Natural killer cell treated with Interleukin-12 subunit alpha and Interleukin-12 subunit beta and Interleukin-15 and Interleukin-18, amount 100 ng/mL, for 72 hours (primary cell): ENCODE measurements at regions not wholly inside any gene's neighbourhood (a gene's known extent, or its start where the extent isn't known, plus 50 kb on each side); places are given as distances from the start of the nearest gene placed in this dataset.

Source experiments
- ATAC-seq, 2 donors: fragments of 150-1000 bp; cut with Tn5 transposase in 1 of 2; sonication (Bioruptor Pico), chemical (Tn5 transposase) in 1 of 2; 2 replicates each; pipeline ENCODE4 v1.10.0; 2021
- DNase-seq: peaks from one replicate; pipeline ENCODE4 v3.0.0; 2022; ENCODE audit warnings: low spot score
- H3K27ac Mint-ChIP-seq, 2 donors: 1 replicate in 1 of 2; 2 replicates in 1 of 2; pipeline ENCODE4 v1.8.0; 2022; ENCODE audit warnings: mixed read lengths in 2 of 2, mild to moderate bottlenecking in 1 of 2, moderate library complexity in 1 of 2
- H3K27me3 Mint-ChIP-seq, 2 donors: 1 replicate in 1 of 2; 2 replicates in 1 of 2; pipeline ENCODE4 v1.8.0; 2022; ENCODE audit warnings: mixed read lengths in 2 of 2
- H3K36me3 Mint-ChIP-seq: one replicate; pipeline ENCODE4 v1.8.0; 2022; ENCODE audit warnings: mixed read lengths
- H3K4me1 Mint-ChIP-seq, 2 donors: 1 replicate in 1 of 2; 2 replicates in 1 of 2; pipeline ENCODE4 v1.8.0; 2022; ENCODE audit warnings: low read depth in 2 of 2, mixed read lengths in 2 of 2, mild to moderate bottlenecking in 1 of 2
- H3K4me3 Mint-ChIP-seq: one replicate; pipeline ENCODE4 v1.8.0; 2022; ENCODE audit warnings: mixed read lengths
- H3K9me3 Mint-ChIP-seq: 2 replicates; pipeline ENCODE4 v1.8.0; 2022; ENCODE audit warnings: mixed read lengths

DNA sequence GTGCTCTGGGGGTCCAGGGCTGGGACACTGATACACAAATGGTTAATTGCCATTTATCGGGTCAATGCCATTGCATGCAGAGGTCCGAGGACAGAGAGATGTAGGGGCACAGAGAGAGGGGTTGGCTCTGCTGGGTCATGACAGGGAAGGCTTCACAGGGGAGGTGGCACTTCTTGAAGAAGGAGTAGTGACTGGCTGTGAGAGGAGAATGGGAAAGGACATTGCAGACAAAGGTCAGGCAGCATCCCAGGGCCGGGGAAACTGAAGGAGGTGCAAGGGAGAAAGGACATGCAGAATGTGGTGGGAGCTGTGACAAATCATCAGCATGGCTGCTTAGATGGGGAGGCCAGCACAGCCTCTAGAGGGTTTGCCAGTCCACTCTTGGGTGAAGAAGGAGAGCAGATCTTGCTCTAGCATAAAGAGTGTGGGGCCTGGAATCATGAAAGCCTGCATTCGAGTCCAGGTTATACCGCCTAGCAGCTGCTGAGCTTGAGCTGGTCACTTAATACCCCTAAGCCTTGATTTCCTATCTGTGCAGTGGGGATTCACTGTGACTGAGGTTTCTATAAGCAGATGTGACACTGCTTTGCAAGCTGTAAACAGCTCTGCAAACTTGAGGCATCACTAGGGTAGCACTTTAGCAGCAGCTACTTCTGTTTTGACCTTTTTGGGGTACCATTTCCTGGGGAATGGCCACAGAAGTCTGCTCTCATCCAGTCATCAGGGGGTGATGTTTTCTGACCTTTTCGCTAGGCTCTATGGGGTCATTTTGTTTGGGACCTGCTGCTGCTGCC lies 59.2 kb upstream of the EPS8L3 start:
- peak overlapping the region; percentile 3 to 86 for H3K27ac Mint-ChIP-seq
- peaks cover 20 to 49% of the 10 kb centered on the region in 2 donors for H3K4me1 Mint-ChIP-seq

DNA sequence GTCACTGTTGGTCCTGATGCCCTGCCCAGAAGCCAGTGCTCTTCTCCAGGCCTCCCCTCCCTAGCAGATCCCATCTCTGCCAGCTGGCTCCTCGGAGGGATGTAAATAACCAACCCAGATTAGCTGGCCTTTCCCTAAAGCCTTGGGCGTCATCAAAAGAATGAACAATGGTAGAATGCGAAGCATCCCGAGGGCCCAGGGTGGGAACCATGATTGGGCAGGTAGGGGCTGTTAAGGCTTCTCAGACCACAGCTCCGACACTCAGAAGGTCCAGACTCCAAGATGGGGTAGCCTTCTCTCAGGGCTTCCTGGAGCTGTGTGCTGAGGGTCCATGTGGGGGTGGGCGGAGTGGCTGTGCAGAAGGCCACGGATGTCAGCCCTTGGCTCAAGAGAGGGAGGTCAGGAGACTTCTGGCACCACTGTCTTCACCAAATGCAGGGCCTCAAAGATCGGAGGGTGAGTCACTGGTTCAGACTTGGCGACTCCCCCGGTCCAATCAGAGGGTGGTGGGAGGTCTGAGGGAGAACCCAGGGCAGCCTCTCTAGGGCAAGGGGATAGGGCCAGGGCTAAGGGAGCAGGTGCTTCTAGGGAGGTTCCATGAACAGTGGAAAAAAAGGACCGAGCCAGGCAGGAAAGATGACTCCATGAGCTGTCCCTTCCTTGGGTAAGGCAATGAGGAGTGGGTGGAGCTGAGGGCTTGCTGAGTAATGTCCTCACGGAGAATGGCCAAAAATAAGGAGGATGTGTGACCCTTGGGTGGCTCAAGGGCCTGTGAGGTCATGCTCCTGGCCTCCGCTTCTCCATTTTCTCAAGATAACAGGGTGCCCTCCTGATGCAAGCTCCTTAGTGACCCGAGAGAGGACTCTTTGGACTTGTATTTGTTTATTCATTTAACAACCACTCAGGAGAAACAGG lies 58.4 kb upstream of the EPS8L3 start:
- Mint-ChIP-seq H3K36me3 (no peaks in the 10 kb centered on the region), H3K27me3 (peaks cover 0 to 10% of the 10 kb centered on the region in 2 donors), H3K9me3 (no peaks in the 10 kb centered on the region), H3K27ac (peak overlapping the region; percentile 59 to 86), H3K4me3 (peak overlapping the region; percentile 82), H3K4me1 (peaks cover 20 to 49% of the 10 kb centered on the region in 2 donors)
- DNase-seq, result no peak
- ATAC-seq, result no peak

More for the DNA sequence above, 59.2 kb upstream of the EPS8L3 start:
- Mint-ChIP-seq H3K9me3 (no peaks in the 10 kb centered on the region), H3K4me3 (peak overlapping the region; percentile 82), H3K36me3 (no peaks in the 10 kb centered on the region), H3K27me3 (peaks cover 0 to 10% of the 10 kb centered on the region in 2 donors)
- ATAC-seq, result peak in 1 of 2 donors; percentile 64
- no peak for DNase-seq

DNA sequence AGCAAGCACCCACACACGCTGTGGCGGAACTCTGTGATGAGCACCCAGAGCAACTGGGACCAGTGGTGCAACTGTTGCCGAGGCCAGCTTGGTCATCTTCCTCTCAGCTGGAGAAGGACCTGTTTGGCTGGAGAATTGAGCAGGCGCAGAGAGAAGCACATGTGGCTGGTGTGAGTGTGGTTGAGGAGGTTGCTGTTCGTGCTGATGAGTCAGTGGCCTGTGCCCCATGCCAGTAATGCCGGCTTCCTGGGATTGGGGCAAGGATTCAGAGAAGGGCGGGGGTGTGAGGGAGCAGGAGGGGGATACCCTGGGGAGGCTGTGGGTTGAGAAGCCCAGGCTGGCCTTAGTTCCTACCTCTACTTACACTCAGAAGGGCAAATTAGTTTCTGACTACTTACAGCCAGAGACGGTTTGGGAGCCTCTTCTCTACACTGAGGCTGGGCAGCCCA lies 57.5 kb upstream of the EPS8L3 start:
- H3K27me3 Mint-ChIP-seq, result peaks cover 0 to 10% of the 10 kb centered on the region in 2 donors
- H3K27ac Mint-ChIP-seq, result peak overlapping the region in 1 of 2 donors; percentile 86
- H3K4me3 Mint-ChIP-seq, result peak overlapping the region; percentile 58
- peak; percentile 55 to 73 for ATAC-seq
- H3K4me1 Mint-ChIP-seq, result peaks cover 20 to 47% of the 10 kb centered on the region in 2 donors
- no peak for DNase-seq
- H3K9me3 Mint-ChIP-seq, result no peaks in the 10 kb centered on the region
- no peaks in the 10 kb centered on the region for H3K36me3 Mint-ChIP-seq

DNA sequence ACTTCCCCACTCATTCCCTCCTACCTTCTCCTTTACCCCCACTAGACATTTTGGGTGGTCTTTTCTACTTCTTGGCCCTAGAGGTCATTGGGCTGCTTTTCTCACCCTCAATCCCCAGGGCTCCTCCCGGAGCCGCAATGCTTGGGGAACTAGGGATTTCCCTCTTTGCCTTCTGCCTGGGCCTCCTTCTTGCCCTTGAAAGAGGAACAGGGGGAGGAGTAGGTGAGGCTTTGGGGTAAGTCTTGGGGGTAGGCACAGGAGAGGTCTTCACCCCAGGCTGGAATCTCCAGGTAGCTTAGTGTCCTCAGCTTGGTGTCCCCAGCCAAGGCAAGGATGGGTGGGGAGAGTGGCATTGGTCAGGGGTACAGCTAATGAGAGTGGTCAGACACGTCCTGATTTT lies 56.2 kb upstream of the EPS8L3 start:
- no peak overlapping the region for H3K4me3 Mint-ChIP-seq
- H3K4me1 Mint-ChIP-seq, result peaks cover 13 to 39% of the 10 kb centered on the region in 2 donors
- peaks cover 0 to 10% of the 10 kb centered on the region in 2 donors for H3K27me3 Mint-ChIP-seq
- DNase-seq (no peak), ATAC-seq (no peak)
- H3K9me3 Mint-ChIP-seq, result no peaks in the 10 kb centered on the region
- no peaks in the 10 kb centered on the region for H3K36me3 Mint-ChIP-seq
- no peak overlapping the region for H3K27ac Mint-ChIP-seq

DNA sequence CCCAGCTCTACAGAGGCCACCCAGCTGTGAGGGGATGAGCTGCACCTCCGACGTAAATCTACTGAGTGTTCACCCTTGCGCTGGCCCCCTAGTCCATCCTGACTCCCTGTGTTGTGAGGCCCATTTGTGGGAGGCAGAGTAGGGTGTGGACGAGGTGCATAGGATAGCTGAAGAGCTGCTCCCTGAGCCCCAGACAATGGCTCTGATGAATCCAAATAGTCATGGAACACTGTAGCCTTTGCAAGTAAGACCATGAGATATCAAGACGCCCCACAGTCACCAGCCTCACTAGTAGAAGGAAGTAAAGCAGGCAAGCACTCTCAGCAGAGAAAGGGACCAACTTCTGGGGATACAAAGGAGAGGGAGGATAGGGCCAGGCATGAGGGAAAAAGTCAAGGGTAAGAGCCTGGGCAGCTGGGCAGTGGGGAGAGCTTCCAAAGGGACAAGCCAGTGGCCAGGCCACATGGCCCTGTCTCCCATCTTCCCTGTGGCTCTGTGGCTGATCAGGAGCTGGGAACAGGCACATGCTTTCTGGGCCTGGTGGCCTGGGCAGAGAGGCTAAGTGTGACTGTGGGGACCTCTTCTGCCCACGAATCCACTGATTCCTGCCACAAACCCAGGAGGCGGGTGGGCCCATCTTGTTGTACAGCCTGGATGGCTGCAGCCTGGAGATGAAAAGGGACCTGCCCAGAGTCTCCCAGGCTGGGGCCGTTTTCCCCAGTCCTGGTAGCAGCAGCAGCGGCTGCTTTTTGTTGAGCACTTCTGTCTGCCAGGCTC lies 55.5 kb upstream of the EPS8L3 start:
- Mint-ChIP-seq H3K27ac (no peak overlapping the region), H3K9me3 (no peaks in the 10 kb centered on the region), H3K4me3 (no peak overlapping the region), H3K27me3 (peaks cover 0 to 7% of the 10 kb centered on the region in 2 donors), H3K4me1 (peaks cover 13 to 32% of the 10 kb centered on the region in 2 donors), H3K36me3 (no peaks in the 10 kb centered on the region)
- DNase-seq (no peak), ATAC-seq (no peak)

DNA sequence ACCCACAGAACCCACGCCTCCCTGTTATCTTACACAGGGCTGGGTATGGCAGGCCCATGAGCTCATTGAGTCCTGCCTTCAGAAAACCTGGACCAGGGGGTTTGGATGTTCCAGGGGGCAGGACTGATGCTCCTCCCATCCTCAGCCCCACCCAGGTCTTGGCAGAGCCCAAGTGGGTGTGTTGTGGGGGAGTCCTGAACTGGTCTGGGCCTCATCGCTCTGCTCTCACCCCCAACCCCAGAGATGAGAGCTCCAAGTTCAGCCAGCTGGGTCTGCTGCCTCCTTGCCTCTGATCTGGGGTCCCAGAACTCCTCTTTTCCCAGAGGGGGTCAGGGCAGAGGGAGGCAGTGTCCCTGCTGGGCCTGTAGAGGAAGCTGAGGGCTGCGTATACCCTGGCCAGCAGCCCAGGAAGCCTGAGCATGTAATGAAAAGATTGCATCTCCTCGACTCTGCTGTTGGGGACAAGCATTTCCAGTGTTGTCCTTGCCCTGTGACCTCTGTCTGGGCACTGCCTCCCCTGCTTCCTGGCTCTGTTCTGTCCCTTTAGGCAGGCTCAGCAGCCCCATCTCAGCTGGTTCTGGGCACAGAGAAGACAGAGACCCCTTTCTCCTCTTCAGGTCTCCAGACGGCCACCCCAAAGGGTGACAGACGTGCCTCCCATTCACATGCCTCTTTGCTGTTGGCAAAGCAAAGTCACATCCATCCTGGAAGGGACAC lies 54.7 kb upstream of the EPS8L3 start:
- peaks cover under 1 to 7% of the 10 kb centered on the region in 2 donors for H3K27me3 Mint-ChIP-seq
- no peaks in the 10 kb centered on the region for H3K36me3 Mint-ChIP-seq
- DNase-seq (no peak), ATAC-seq (no peak)
- H3K9me3 Mint-ChIP-seq, result no peaks in the 10 kb centered on the region
- H3K4me3 Mint-ChIP-seq, result no peak overlapping the region
- no peak overlapping the region for H3K27ac Mint-ChIP-seq
- H3K4me1 Mint-ChIP-seq, result peaks cover 13 to 26% of the 10 kb centered on the region in 2 donors

DNA sequence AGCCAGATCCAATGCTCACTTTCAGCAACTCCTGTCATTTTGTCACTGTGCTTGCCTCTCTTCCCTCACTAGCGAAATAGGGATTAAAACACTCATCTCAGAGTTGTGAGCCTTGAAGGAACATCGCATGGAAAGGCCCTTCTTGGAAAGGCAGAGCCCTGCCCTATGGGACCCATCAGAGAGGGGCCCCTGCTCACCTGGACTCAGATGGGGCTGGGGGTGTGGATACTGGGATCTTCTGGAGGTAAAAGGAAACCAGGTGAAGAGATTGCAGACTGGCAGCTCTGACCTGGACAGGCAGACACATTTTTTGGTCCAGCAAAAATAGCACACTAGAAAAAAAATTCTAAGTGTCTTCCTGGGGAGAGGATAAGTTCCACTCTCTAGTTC lies 54.2 kb upstream of the EPS8L3 start:
- ATAC-seq (no peak), DNase-seq (no peak)
- no peaks in the 10 kb centered on the region for H3K9me3 Mint-ChIP-seq
- no peaks in the 10 kb centered on the region for H3K36me3 Mint-ChIP-seq
- H3K4me1 Mint-ChIP-seq, result peaks cover 12 to 20% of the 10 kb centered on the region in 2 donors
- peaks cover 5 to 9% of the 10 kb centered on the region in 2 donors for H3K27me3 Mint-ChIP-seq
- H3K27ac Mint-ChIP-seq, result no peak overlapping the region
- no peak overlapping the region for H3K4me3 Mint-ChIP-seq

DNA sequence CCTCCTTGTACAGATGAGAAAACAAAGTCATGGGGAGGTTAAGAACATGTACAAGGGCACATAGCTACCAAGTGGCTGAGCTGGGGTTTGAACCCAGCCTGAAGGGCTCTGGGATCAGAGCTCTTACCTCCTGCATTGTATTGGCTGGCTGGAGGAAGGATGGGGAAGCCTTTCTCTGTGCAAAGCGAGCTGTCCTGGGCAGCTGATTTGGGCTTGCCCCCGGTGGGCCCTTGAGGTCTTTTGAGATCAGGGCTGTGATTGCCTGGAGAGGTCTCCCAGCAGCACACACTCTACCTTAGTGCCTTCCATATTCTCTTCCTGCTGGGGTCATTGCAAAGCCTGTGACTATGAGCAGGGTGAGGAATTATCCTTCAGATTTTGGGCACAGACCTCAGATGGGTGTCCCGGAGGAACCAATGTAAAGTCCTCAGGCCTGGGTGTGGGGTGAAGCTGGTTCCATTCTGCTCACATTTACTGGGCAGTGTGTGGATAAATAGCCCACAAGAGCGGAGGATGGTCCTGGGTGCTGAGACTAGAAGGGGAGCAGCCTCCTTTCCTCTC lies 53.3 kb upstream of the EPS8L3 start:
- H3K4me1 Mint-ChIP-seq, result peaks cover 9 to 12% of the 10 kb centered on the region in 2 donors
- ATAC-seq (no peak), DNase-seq (no peak)
- peaks cover 5 to 11% of the 10 kb centered on the region in 2 donors for H3K27me3 Mint-ChIP-seq
- no peaks in the 10 kb centered on the region for H3K9me3 Mint-ChIP-seq
- no peaks in the 10 kb centered on the region for H3K36me3 Mint-ChIP-seq
- no peak overlapping the region for H3K4me3 Mint-ChIP-seq
- no peak overlapping the region for H3K27ac Mint-ChIP-seq

DNA sequence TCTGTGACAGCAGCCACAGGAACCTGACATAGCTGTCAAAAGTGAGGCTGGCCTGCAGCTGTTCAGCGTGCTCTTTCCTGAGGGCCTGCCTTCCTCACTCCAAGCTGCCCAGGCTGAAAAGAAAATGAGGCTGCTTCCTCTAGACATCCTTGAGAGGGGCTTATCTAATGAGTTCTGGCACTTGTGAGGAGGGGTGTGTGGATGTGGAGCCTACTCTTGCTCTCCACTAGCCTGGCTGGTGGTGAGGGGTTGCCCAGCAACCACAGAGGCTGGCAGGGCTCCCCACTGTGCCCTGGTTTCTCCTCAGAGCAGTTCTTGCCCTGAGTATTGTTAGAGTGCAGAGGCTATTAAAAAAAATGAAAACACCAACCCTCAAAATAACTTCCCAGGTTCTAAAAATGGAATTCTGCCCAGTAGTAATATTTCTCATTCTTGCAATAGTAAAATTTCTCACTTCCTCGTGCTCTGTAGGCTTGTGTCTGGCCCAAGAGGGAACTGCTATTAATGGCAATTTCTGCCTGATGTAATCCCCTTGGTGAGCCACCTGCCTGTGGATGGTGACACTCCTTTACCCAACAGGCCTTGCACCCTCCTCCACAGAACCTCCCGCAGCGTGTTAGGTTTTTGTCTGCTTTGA lies 52.6 kb upstream of the EPS8L3 start:
- Mint-ChIP-seq H3K36me3 (no peaks in the 10 kb centered on the region), H3K27me3 (peaks cover 5 to 11% of the 10 kb centered on the region in 2 donors), H3K4me1 (peaks cover 5 to 6% of the 10 kb centered on the region in 2 donors), H3K9me3 (no peaks in the 10 kb centered on the region), H3K27ac (no peak overlapping the region), H3K4me3 (no peak overlapping the region)
- no peak for DNase-seq
- no peak for ATAC-seq

DNA sequence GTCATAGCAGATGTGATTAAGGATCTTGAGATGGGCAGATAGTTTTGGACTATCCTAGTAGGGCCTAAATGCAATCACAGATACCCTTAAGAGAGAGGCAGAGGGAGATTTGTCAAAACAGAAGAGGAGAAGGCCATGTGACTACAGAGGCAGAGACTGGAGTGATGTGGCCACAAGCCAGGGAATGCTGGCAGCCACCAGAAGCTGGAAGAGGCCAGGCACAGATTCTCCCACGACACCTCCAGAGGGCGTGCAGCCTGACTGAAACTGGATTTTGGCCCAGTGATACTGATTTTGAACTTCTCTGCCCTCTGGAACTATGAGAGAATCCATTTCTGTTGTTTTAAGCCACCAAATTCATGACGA lies 52.1 kb upstream of the EPS8L3 start:
- no peak for DNase-seq
- no peak for ATAC-seq
- Mint-ChIP-seq H3K9me3 (no peaks in the 10 kb centered on the region), H3K4me1 (peaks cover under 1 to 1% of the 10 kb centered on the region in 2 donors), H3K27me3 (peaks cover 5 to 9% of the 10 kb centered on the region in 2 donors), H3K36me3 (no peaks in the 10 kb centered on the region), H3K4me3 (no peak overlapping the region), H3K27ac (no peak overlapping the region)

DNA sequence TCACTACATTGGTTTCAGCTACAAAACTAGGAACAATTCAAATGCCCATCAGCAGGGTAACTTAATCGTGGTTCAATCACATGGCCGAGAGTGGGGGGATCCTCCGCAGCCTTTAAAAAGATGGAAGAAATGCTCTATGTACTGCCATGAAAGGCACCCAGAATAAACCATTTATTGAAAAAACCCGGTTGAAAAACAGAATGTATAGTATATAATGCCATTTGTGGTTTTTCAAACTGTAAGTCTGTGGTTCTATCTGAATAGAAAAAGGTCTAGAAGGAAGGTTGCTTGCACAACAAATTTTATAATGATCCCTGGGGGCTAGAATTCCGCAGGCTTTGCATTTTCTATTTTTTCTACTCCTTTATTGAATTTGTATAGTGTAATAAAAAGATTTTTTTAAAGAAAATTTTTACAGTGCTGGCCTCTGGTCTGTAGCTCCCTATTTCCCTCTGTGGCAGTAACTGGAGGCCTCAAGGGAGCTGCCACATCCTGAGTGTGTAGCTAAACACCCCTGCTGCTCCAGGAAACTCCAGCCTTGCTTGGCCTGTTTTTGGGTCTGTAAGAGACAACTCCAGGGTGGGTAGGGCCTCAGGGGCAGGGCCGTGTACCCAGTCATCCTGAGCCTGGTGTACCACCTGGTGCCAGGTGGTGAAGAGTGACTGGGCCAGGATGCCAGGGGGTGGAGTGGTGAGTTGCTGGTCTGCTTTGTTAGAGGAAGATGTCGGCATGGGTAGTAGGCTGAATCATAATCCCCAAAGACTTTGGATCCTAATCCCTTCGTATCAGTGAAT lies 51.5 kb upstream of the EPS8L3 start:
- DNase-seq (no peak), ATAC-seq (no peak)
- no peaks in the 10 kb centered on the region for H3K9me3 Mint-ChIP-seq
- no peak overlapping the region for H3K4me3 Mint-ChIP-seq
- no peak overlapping the region for H3K27ac Mint-ChIP-seq
- peaks cover 5 to 11% of the 10 kb centered on the region in 2 donors for H3K27me3 Mint-ChIP-seq
- no peaks in the 10 kb centered on the region for H3K4me1 Mint-ChIP-seq
- no peaks in the 10 kb centered on the region for H3K36me3 Mint-ChIP-seq

DNA sequence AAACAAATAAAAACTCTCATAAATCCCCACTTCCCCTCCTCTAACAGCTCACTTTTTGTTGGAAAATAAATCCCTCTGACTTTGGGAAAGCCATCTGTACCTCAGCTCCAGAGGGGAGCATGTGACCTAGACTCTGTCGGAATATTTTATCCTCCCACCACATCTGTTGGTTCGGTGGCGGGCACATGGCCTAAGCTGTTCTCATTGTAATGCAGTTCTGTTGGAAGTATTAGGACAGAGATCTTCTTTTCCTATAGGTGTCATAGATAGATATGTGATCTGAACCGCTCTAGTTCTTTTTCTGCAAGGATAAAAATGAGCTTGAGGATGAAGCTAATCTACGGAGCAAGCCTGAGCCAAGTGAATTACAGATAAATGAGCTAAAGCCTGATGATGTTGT lies 50.5 kb upstream of the EPS8L3 start:
- Mint-ChIP-seq H3K9me3 (no peaks in the 10 kb centered on the region), H3K4me1 (no peaks in the 10 kb centered on the region), H3K4me3 (no peak overlapping the region), H3K27ac (no peak overlapping the region), H3K27me3 (peaks cover 5 to 10% of the 10 kb centered on the region in 2 donors), H3K36me3 (no peaks in the 10 kb centered on the region)
- DNase-seq, result no peak
- ATAC-seq, result no peak
